ENCODE measurements at regions not wholly inside any gene's neighbourhood (a gene's known extent, or its start where the extent isn't known, plus 50 kb on each side); places are given as distances from the start of the nearest gene placed in this dataset.

- H3K4me3 Mint-ChIP-seq = no peak overlapping the region
- no peak overlapping the region for H3K27ac Mint-ChIP-seq
- DNase-seq (ENCODE audit: low spot score) (no peak), ATAC-seq (no peak)
- peaks cover 9% of the 10 kb centered on the region for H3K9me3 Mint-ChIP-seq
- H3K27me3 Mint-ChIP-seq = no peaks in the 10 kb centered on the region
- H3K36me3 Mint-ChIP-seq = peaks cover under 1% of the 10 kb centered on the region
- no peaks in the 10 kb centered on the region for H3K4me1 Mint-ChIP-seq (ENCODE audit: low read depth in 2 of 2)
Measured at GRCh38 chr2:5125017-5125730, 567.0 kb upstream of the SOX11 start.

GRCh38 chr2:5132281-5132680 lies 559.9 kb upstream of the SOX11 start:
- ATAC-seq (no peak), DNase-seq (ENCODE audit: low spot score) (no peak)
- H3K4me3 Mint-ChIP-seq = no peak overlapping the region
- no peaks in the 10 kb centered on the region for H3K27me3 Mint-ChIP-seq
- H3K27ac Mint-ChIP-seq = no peak overlapping the region
- H3K36me3 Mint-ChIP-seq = peaks cover 10% of the 10 kb centered on the region
- peaks cover 19% of the 10 kb centered on the region for H3K9me3 Mint-ChIP-seq
- peaks cover 0 to 3% of the 10 kb centered on the region in 2 donors for H3K4me1 Mint-ChIP-seq (ENCODE audit: low read depth in 2 of 2)

- ATAC-seq = no peak
- Mint-ChIP-seq H3K36me3 (peaks cover 8% of the 10 kb centered on the region), H3K27ac (no peak overlapping the region)
Measured at GRCh38 chr2:5140347-5140746, 551.8 kb upstream of the SOX11 start.

GRCh38 chr2:5144159-5144558 lies 548.0 kb upstream of the SOX11 start:
- no peaks in the 10 kb centered on the region for H3K4me1 Mint-ChIP-seq (ENCODE audit: low read depth in 2 of 2)
- H3K9me3 Mint-ChIP-seq = peaks cover 26% of the 10 kb centered on the region
- ATAC-seq (no peak), DNase-seq (ENCODE audit: low spot score) (no peak)
- no peak overlapping the region for H3K27ac Mint-ChIP-seq
- H3K27me3 Mint-ChIP-seq = no peaks in the 10 kb centered on the region
- no peak overlapping the region for H3K4me3 Mint-ChIP-seq
- peaks cover 14% of the 10 kb centered on the region for H3K36me3 Mint-ChIP-seq

More at GRCh38 chr2:5140347-5140746, 551.8 kb upstream of the SOX11 start:
- no peaks in the 10 kb centered on the region for H3K4me1 Mint-ChIP-seq (ENCODE audit: low read depth in 2 of 2)
- H3K9me3 Mint-ChIP-seq = peaks cover 18% of the 10 kb centered on the region
- no peaks in the 10 kb centered on the region for H3K27me3 Mint-ChIP-seq
- DNase-seq (ENCODE audit: low spot score) = no peak
- no peak overlapping the region for H3K4me3 Mint-ChIP-seq

GRCh38 chr2:5145053-5145452 lies 547.1 kb upstream of the SOX11 start:
- no peak for ATAC-seq
- Mint-ChIP-seq H3K4me3 (no peak overlapping the region), H3K4me1 (ENCODE audit: low read depth in 2 of 2) (no peaks in the 10 kb centered on the region), H3K9me3 (peaks cover 28% of the 10 kb centered on the region), H3K36me3 (peaks cover 14% of the 10 kb centered on the region), H3K27me3 (no peaks in the 10 kb centered on the region), H3K27ac (no peak overlapping the region)
- no peak for DNase-seq (ENCODE audit: low spot score)

- Mint-ChIP-seq H3K36me3 (peaks cover 14% of the 10 kb centered on the region), H3K27me3 (no peaks in the 10 kb centered on the region), H3K9me3 (peaks cover 25% of the 10 kb centered on the region), H3K4me1 (ENCODE audit: low read depth in 2 of 2) (no peaks in the 10 kb centered on the region), H3K4me3 (no peak overlapping the region), H3K27ac (no peak overlapping the region)
- no peak for DNase-seq (ENCODE audit: low spot score)
- no peak for ATAC-seq
Measured at GRCh38 chr2:5145801-5146200, 546.4 kb upstream of the SOX11 start.

GRCh38 chr2:5148392-5149085 lies 543.6 kb upstream of the SOX11 start:
- no peaks in the 10 kb centered on the region for H3K27me3 Mint-ChIP-seq
- no peak overlapping the region for H3K27ac Mint-ChIP-seq
- H3K4me1 Mint-ChIP-seq (ENCODE audit: low read depth in 2 of 2) = no peaks in the 10 kb centered on the region
- peaks cover 28% of the 10 kb centered on the region for H3K9me3 Mint-ChIP-seq
- H3K4me3 Mint-ChIP-seq = no peak overlapping the region
- ATAC-seq = no peak
- no peak for DNase-seq (ENCODE audit: low spot score)
- H3K36me3 Mint-ChIP-seq = peaks cover 23% of the 10 kb centered on the region

- H3K27me3 Mint-ChIP-seq = no peaks in the 10 kb centered on the region
- H3K4me3 Mint-ChIP-seq = no peak overlapping the region
- peaks cover 21% of the 10 kb centered on the region for H3K36me3 Mint-ChIP-seq
- DNase-seq (ENCODE audit: low spot score) (no peak), ATAC-seq (no peak)
- H3K9me3 Mint-ChIP-seq = peaks cover 26% of the 10 kb centered on the region
- H3K27ac Mint-ChIP-seq = no peak overlapping the region
- H3K4me1 Mint-ChIP-seq (ENCODE audit: low read depth in 2 of 2) = no peaks in the 10 kb centered on the region
Measured at GRCh38 chr2:5150871-5151270, 541.3 kb upstream of the SOX11 start.

GRCh38 chr2:5164776-5165525 lies 527.2 kb upstream of the SOX11 start:
- ATAC-seq = no peak

GRCh38 chr2:5172923-5173322 lies 519.3 kb upstream of the SOX11 start:
- no peak for DNase-seq (ENCODE audit: low spot score)
- no peaks in the 10 kb centered on the region for H3K4me1 Mint-ChIP-seq (ENCODE audit: low read depth in 2 of 2)

More at GRCh38 chr2:5164776-5165525, 527.2 kb upstream of the SOX11 start:
- H3K9me3 Mint-ChIP-seq = peaks cover 10% of the 10 kb centered on the region
- DNase-seq (ENCODE audit: low spot score) = no peak
- H3K4me3 Mint-ChIP-seq = no peak overlapping the region
- no peaks in the 10 kb centered on the region for H3K36me3 Mint-ChIP-seq
- no peaks in the 10 kb centered on the region for H3K4me1 Mint-ChIP-seq (ENCODE audit: low read depth in 2 of 2)
- H3K27ac Mint-ChIP-seq = no peak overlapping the region
- H3K27me3 Mint-ChIP-seq = no peaks in the 10 kb centered on the region

GRCh38 chr2:5173876-5174535 lies 518.2 kb upstream of the SOX11 start:
- Mint-ChIP-seq H3K4me1 (ENCODE audit: low read depth in 2 of 2) (no peaks in the 10 kb centered on the region), H3K36me3 (no peaks in the 10 kb centered on the region), H3K27me3 (no peaks in the 10 kb centered on the region), H3K27ac (no peak overlapping the region), H3K4me3 (no peak overlapping the region), H3K9me3 (peaks cover 8% of the 10 kb centered on the region)
- DNase-seq (ENCODE audit: low spot score) (no peak), ATAC-seq (no peak)

More at GRCh38 chr2:5172923-5173322, 519.3 kb upstream of the SOX11 start:
- no peaks in the 10 kb centered on the region for H3K27me3 Mint-ChIP-seq
- H3K9me3 Mint-ChIP-seq = peaks cover 8% of the 10 kb centered on the region
- no peak for ATAC-seq
- H3K27ac Mint-ChIP-seq = no peak overlapping the region
- H3K4me3 Mint-ChIP-seq = no peak overlapping the region
- H3K36me3 Mint-ChIP-seq = no peaks in the 10 kb centered on the region

- DNase-seq (ENCODE audit: low spot score) (no peak), ATAC-seq (no peak)
- Mint-ChIP-seq H3K9me3 (peaks cover 8% of the 10 kb centered on the region), H3K4me3 (no peak overlapping the region), H3K27me3 (no peaks in the 10 kb centered on the region), H3K36me3 (no peaks in the 10 kb centered on the region), H3K27ac (no peak overlapping the region), H3K4me1 (ENCODE audit: low read depth in 2 of 2) (no peaks in the 10 kb centered on the region)
Measured at GRCh38 chr2:5175231-5175630, 517.0 kb upstream of the SOX11 start.

- Mint-ChIP-seq H3K27me3 (no peaks in the 10 kb centered on the region), H3K9me3 (peaks cover 13% of the 10 kb centered on the region), H3K27ac (no peak overlapping the region), H3K4me1 (ENCODE audit: low read depth in 2 of 2) (no peaks in the 10 kb centered on the region), H3K36me3 (no peaks in the 10 kb centered on the region), H3K4me3 (no peak overlapping the region)
- ATAC-seq (no peak), DNase-seq (ENCODE audit: low spot score) (no peak)
Measured at GRCh38 chr2:5176764-5177163, 515.4 kb upstream of the SOX11 start.
